KMS-11 (cell line): ENCODE measurements at regions not wholly inside any gene's neighbourhood (a gene's known extent, or its start where the extent isn't known, plus 50 kb on each side); places are given as distances from the start of the nearest gene placed in this dataset.

ENCODE experiments used
- H2AFZ ChIP-seq: fragments of 200-600 bp; sonication (generic); 2 replicates; pipeline ENCODE4 v1.6.1; 2016; ENCODE audit warnings: antibody characterized with exemption, mixed run types, low read depth
- H3K27ac ChIP-seq: fragments of 200-600 bp; sonication (generic); 2 replicates; pipeline ENCODE4 v1.6.1; 2016; ENCODE audit warnings: mild to moderate bottlenecking, mixed run types
- H3K27me3 ChIP-seq: fragments of 200-600 bp; sonication (generic); 2 replicates; pipeline ENCODE4 v1.6.1; 2017; ENCODE audit warnings: mild to moderate bottlenecking, low read depth, mixed run types, moderate library complexity; ENCODE audit not compliant: insufficient read depth
- H3K36me3 ChIP-seq: fragments of 200-600 bp; sonication (generic); 2 replicates; pipeline ENCODE4 v1.6.1; 2017; ENCODE audit warnings: mild to moderate bottlenecking, mixed run types; ENCODE audit not compliant: insufficient read depth
- H3K4me1 ChIP-seq: fragments of 200-600 bp; sonication (generic); 2 replicates; pipeline ENCODE4 v1.6.1; 2016; ENCODE audit warnings: mild to moderate bottlenecking, low read depth, mixed run types; ENCODE audit not compliant: poor library complexity, severe bottlenecking
- H3K4me2 ChIP-seq: fragments of 200-600 bp; sonication (generic); 2 replicates; pipeline ENCODE4 v1.7.0; 2016; ENCODE audit warnings: mild to moderate bottlenecking, mixed run types
- H3K4me3 ChIP-seq: fragments of 200-600 bp; sonication (generic); IDR thresholded peaks from 2 replicates; pipeline ENCODE4 v1.6.1; 2017; ENCODE audit warnings: low read depth, low read length, mixed read lengths; ENCODE audit not compliant: insufficient read depth
- H3K79me2 ChIP-seq: fragments of 200-600 bp; sonication (generic); 2 replicates; pipeline ENCODE4 v1.6.1; 2016; ENCODE audit warnings: low read depth, mixed run types; ENCODE audit not compliant: insufficient read depth
- H3K9ac ChIP-seq: fragments of 200-600 bp; sonication (generic); 2 replicates; pipeline ENCODE4 v1.6.1; 2016; ENCODE audit warnings: mild to moderate bottlenecking, mixed run types
- H4K20me1 ChIP-seq: fragments of 200-600 bp; sonication (generic); 2 replicates; pipeline ENCODE4 v1.6.1; 2016; ENCODE audit warnings: mild to moderate bottlenecking, mixed run types; ENCODE audit not compliant: insufficient read depth
- TF ChIP-seq, protein P1 (sequence below): fragments of 200-600 bp; sonication (generic); conservative IDR thresholded peaks from 2 replicates; pipeline ENCODE4 v1.6.1; 2017; ENCODE audit warnings: low read depth, mild to moderate bottlenecking, antibody characterized with exemption, low read length, moderate library complexity, mixed read lengths

GRCh38 chr22:49582181-49582580, 245.5 kb downstream of the BRD1 start:
- Histone ChIP-seq H3K4me3 (no peak overlapping the region), H3K4me2 (no peak overlapping the region)

GRCh38 chr22:49580024-49580423, 247.6 kb downstream of the BRD1 start:
- TF ChIP-seq, protein P1, sequence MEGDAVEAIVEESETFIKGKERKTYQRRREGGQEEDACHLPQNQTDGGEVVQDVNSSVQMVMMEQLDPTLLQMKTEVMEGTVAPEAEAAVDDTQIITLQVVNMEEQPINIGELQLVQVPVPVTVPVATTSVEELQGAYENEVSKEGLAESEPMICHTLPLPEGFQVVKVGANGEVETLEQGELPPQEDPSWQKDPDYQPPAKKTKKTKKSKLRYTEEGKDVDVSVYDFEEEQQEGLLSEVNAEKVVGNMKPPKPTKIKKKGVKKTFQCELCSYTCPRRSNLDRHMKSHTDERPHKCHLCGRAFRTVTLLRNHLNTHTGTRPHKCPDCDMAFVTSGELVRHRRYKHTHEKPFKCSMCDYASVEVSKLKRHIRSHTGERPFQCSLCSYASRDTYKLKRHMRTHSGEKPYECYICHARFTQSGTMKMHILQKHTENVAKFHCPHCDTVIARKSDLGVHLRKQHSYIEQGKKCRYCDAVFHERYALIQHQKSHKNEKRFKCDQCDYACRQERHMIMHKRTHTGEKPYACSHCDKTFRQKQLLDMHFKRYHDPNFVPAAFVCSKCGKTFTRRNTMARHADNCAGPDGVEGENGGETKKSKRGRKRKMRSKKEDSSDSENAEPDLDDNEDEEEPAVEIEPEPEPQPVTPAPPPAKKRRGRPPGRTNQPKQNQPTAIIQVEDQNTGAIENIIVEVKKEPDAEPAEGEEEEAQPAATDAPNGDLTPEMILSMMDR, result no peak

More at GRCh38 chr22:49582181-49582580, 245.5 kb downstream of the BRD1 start:
- Histone ChIP-seq H3K79me2 (no peaks in the 10 kb centered on the region), H3K36me3 (no peaks in the 10 kb centered on the region), H3K27me3 (no peaks in the 10 kb centered on the region; the same call in 1 of the 2 replicates), H3K9ac (no peak overlapping the region), H2AFZ (no peak overlapping the region), H3K27ac (no peak overlapping the region), H3K4me1 (no peaks in the 10 kb centered on the region), H4K20me1 (no peaks in the 10 kb centered on the region)
- TF ChIP-seq, protein P1, result no peak

GRCh38 chr22:49577168-49578060, 250.3 kb downstream of the BRD1 start:
- no peak overlapping the region for H3K9ac ChIP-seq
- no peak overlapping the region for H3K4me2 ChIP-seq
- no peaks in the 10 kb centered on the region for H3K36me3 ChIP-seq
- no peaks in the 10 kb centered on the region for H3K79me2 ChIP-seq
- no peaks in the 10 kb centered on the region; the same call in 1 of the 2 replicates for H3K27me3 ChIP-seq
- no peak overlapping the region for H3K4me3 ChIP-seq
- H2AFZ ChIP-seq, result no peak overlapping the region
- TF ChIP-seq, protein P1, result no peak
- H3K27ac ChIP-seq, result no peak overlapping the region
- H4K20me1 ChIP-seq, result no peaks in the 10 kb centered on the region
- no peaks in the 10 kb centered on the region for H3K4me1 ChIP-seq

More at GRCh38 chr22:49580024-49580423, 247.6 kb downstream of the BRD1 start:
- H3K4me2 ChIP-seq, result no peak overlapping the region
- no peak overlapping the region for H3K27ac ChIP-seq
- no peaks in the 10 kb centered on the region for H3K79me2 ChIP-seq
- no peaks in the 10 kb centered on the region; the same call in 1 of the 2 replicates for H3K27me3 ChIP-seq
- no peak overlapping the region for H3K4me3 ChIP-seq
- no peaks in the 10 kb centered on the region for H3K36me3 ChIP-seq
- H3K4me1 ChIP-seq, result no peaks in the 10 kb centered on the region
- no peak overlapping the region for H2AFZ ChIP-seq
- no peaks in the 10 kb centered on the region for H4K20me1 ChIP-seq
- no peak overlapping the region for H3K9ac ChIP-seq

DNA sequence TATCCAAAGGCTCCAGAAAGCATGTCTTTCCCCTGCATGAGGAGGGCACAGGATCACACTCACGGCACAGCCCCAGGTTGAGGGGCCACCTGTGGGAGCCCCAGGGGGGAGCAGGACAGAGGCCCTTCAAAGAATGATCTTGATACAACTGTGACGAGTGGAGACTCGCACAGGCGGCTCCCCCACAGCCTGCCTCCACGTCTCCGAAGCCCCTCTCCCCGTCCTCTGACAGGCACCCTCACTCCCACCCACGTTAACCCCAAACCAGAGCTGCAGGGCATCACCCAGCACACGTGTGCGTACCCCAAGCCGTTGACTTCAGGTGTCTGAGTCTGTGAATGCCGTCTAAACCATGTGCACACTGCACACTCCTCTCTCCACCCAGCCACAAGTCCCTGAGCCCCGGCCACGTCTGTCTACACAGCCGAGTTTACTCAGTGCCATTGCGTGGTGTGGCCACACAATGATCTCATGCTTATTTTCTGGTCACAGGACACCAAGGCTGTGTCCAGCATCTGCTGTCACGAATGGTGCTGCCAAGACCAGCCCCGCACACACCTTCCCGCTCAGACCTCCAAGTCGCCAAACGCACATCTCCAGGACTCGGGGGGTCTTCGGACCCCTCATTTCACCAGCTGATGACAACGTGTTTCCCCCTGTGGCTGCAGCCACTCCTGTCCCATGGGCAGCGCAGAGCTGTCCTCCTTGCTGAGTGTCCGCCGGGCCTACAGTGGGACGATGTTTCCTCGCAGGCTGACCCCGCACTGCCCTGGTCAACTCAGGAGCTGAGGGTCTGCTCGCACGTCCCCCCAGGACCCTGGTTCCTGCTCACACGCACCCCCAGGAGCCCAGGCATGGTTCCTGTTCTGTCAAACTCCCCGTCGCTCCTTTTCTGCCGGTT, 251.2 kb downstream of the BRD1 start:
- TF ChIP-seq, protein P1, result no peak
- Histone ChIP-seq H3K79me2 (no peaks in the 10 kb centered on the region), H3K27ac (no peak overlapping the region), H2AFZ (no peak overlapping the region), H3K9ac (no peak overlapping the region), H3K36me3 (no peaks in the 10 kb centered on the region), H3K4me2 (no peak overlapping the region), H4K20me1 (no peaks in the 10 kb centered on the region), H3K27me3 (no peaks in the 10 kb centered on the region; the same call in 1 of the 2 replicates), H3K4me1 (no peaks in the 10 kb centered on the region), H3K4me3 (no peak overlapping the region)
